GM21825 (cell line): ENCODE measurements at regions not wholly inside any gene's neighbourhood (a gene's known extent, or its start where the extent isn't known, plus 50 kb on each side); places are given as distances from the start of the nearest gene placed in this dataset.

Experiments
- ATAC-seq: cut with Tn5 transposase; IDR thresholded peaks from one replicate; pipeline ENCODE4 v1.9.1; 2021; ENCODE audit warnings: mild to moderate bottlenecking, moderate library complexity; ENCODE audit not compliant: unreplicated experiment

GRCh38 chr6:24051942-24052589, 73.9 kb upstream of the NRSN1 start:
- no peak for ATAC-seq

GRCh38 chr6:24052590-24052961, 73.4 kb upstream of the NRSN1 start:
- ATAC-seq = no peak

- ATAC-seq = no peak
Measured at GRCh38 chr6:24053057-24053456, 73.0 kb upstream of the NRSN1 start.

GRCh38 chr6:24054388-24054787, 71.6 kb upstream of the NRSN1 start:
- no peak for ATAC-seq

- ATAC-seq = no peak
Measured at GRCh38 chr6:24056567-24056966, 69.4 kb upstream of the NRSN1 start.

- ATAC-seq = no peak
Measured at GRCh38 chr6:24057030-24057429, 69.0 kb upstream of the NRSN1 start.

- peak; percentile 90 for ATAC-seq
Measured at GRCh38 chr6:24060982-24061754, 64.8 kb upstream of the NRSN1 start.

GRCh38 chr6:24064106-24064505, 61.9 kb upstream of the NRSN1 start:
- no peak for ATAC-seq

GRCh38 chr6:24064832-24065231, 61.2 kb upstream of the NRSN1 start:
- ATAC-seq = no peak

- ATAC-seq = no peak
Measured at GRCh38 chr6:24069526-24069925, 56.5 kb upstream of the NRSN1 start.

GRCh38 chr6:24072038-24072746, 53.8 kb upstream of the NRSN1 start:
- no peak for ATAC-seq

- no peak for ATAC-seq
Measured at GRCh38 chr6:24076011-24076410, 50.0 kb upstream of the NRSN1 start.
